ENCODE measurements at regions not wholly inside any gene's neighbourhood (a gene's known extent, or its start where the extent isn't known, plus 50 kb on each side); places are given as distances from the start of the nearest gene placed in this dataset.

DNA sequence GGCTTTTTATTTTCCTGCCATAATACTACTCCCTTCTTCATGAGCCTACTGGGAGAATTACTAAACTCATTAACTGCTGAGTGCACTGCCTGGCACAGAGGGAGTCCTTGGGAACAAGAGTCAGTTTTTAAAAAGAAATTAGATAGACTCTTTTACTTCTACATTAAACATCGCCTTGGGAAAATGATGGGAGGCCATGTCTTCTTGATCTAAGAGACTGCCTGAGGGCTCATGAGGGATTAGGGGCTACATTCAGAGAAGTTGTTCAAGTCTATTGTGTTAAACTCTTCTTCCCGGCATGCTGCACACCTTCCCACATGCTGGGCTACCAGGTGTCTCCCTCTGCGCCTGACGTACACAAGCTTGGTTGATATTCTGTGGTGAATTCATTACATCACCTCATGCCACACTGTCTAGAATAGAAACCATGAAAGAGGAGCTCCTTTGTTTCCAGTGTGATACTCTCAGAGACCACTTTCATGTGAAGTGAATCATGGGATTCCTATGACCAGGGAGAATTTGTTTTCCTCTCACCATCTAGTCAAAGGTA is 1422.3 kb downstream of the AACS start:
- no peak overlapping the region for H3K4me3 Mint-ChIP-seq (ENCODE audit: low read depth)
- H3K4me1 Mint-ChIP-seq (ENCODE audit: low read depth) = peaks cover 2% of the 10 kb centered on the region
- TF ChIP-seq, protein P1, sequence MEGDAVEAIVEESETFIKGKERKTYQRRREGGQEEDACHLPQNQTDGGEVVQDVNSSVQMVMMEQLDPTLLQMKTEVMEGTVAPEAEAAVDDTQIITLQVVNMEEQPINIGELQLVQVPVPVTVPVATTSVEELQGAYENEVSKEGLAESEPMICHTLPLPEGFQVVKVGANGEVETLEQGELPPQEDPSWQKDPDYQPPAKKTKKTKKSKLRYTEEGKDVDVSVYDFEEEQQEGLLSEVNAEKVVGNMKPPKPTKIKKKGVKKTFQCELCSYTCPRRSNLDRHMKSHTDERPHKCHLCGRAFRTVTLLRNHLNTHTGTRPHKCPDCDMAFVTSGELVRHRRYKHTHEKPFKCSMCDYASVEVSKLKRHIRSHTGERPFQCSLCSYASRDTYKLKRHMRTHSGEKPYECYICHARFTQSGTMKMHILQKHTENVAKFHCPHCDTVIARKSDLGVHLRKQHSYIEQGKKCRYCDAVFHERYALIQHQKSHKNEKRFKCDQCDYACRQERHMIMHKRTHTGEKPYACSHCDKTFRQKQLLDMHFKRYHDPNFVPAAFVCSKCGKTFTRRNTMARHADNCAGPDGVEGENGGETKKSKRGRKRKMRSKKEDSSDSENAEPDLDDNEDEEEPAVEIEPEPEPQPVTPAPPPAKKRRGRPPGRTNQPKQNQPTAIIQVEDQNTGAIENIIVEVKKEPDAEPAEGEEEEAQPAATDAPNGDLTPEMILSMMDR (IDR thresholded peaks at IDR 0.05; ENCODE audit: unreplicated experiment) = no peak
- no peak for DNase-seq (ENCODE audit: low spot score, unreplicated experiment)
- no peaks in the 10 kb centered on the region for H3K36me3 Mint-ChIP-seq (ENCODE audit: insufficient read depth)
- no peak overlapping the region for H3K27ac Mint-ChIP-seq
- H3K9me3 Mint-ChIP-seq (ENCODE audit: low read depth) = peaks cover 8% of the 10 kb centered on the region
- H3K27me3 Mint-ChIP-seq = peaks cover 3% of the 10 kb centered on the region

DNA sequence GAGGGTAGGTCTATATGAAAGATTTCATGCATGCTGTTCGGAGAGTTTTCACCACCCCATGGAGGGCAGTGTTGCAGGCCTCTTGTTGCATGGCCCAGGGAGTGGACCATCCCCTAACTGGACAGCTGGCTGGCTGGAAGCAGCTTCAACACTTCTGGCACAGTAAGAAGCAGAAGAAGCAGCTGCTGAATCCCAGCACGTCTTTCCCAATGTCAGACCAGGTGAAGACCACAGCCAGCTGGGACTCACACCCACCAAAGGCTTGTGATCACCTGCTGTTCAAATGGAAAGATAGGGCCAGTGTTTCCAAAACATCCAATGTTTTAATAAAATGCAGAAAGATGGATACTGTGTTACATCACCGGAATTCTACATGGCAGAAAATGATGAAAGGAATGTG is 1423.6 kb downstream of the AACS start:
- Mint-ChIP-seq H3K9me3 (ENCODE audit: low read depth) (peaks cover 8% of the 10 kb centered on the region), H3K4me1 (ENCODE audit: low read depth) (peaks cover 5% of the 10 kb centered on the region), H3K27me3 (no peaks in the 10 kb centered on the region), H3K27ac (no peak overlapping the region), H3K36me3 (ENCODE audit: insufficient read depth) (no peaks in the 10 kb centered on the region), H3K4me3 (ENCODE audit: low read depth) (no peak overlapping the region)
- DNase-seq (ENCODE audit: low spot score, unreplicated experiment) = no peak
- TF ChIP-seq, protein P1 (IDR thresholded peaks at IDR 0.05; ENCODE audit: unreplicated experiment) = no peak

DNA sequence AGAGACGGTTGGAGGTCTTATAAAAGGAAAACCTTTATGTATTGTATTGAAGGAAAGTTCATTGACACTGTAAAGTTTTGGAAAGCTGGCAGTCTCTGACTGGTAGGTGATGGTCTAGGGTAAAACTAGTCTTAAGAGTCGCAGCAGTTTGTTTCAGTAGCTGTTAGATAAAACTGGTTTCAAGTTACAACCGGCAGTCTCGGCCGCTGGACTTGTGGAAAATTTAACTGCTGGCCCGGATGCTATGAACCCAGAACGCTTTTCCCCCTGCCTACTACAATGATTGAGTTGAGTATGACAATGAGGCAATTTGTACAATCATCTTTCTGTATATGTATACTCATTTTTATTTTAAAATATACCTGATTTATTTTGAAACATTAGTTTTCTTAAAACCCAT is 1426.9 kb downstream of the AACS start:
- Mint-ChIP-seq H3K4me3 (ENCODE audit: low read depth) (no peak overlapping the region), H3K36me3 (ENCODE audit: insufficient read depth) (no peaks in the 10 kb centered on the region), H3K27me3 (no peaks in the 10 kb centered on the region), H3K9me3 (ENCODE audit: low read depth) (peaks cover 8% of the 10 kb centered on the region), H3K4me1 (ENCODE audit: low read depth) (peaks cover 6% of the 10 kb centered on the region), H3K27ac (no peak overlapping the region)
- DNase-seq (ENCODE audit: low spot score, unreplicated experiment) = no peak
- TF ChIP-seq, protein P1 (IDR thresholded peaks at IDR 0.05; ENCODE audit: unreplicated experiment) = no peak

DNA sequence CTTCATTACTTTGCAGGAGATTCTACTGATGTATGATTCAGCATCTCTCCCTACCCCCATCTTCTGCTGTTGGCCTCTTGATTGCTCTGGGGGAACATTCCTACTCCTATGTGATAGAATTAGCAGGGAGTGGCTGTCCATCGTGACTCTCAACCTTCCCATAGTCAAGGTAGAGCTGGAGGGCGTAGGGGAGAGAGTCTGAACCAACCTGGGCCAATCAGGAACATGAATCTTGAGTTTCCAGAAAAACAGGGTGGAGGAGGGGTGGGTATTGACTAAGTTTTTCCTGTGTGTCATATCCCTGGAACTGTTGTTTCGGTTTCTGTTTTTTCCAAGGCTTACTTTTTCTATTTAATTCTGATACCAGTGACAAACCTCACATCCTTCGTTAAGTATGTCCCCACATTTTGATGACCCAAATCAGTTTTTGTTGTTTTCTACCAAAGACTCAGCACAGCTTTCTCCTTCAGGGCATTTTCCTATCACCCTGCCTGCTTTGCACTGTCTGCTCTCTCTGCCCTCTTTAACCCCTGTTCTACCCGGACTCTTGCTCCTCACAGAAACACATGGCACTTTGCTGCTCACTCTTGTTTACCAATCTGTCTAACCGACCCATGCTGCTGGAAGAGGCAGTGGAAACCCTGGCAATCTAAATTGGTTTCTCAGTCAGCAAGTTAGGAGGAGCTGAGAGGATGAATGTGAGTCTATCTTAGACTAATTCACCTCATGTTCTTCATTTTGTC is 1428.3 kb downstream of the AACS start:
- DNase-seq (ENCODE audit: low spot score, unreplicated experiment) = no peak
- Mint-ChIP-seq H3K4me3 (ENCODE audit: low read depth) (no peak overlapping the region), H3K4me1 (ENCODE audit: low read depth) (peaks cover 6% of the 10 kb centered on the region), H3K9me3 (ENCODE audit: low read depth) (peaks cover 8% of the 10 kb centered on the region), H3K27ac (no peak overlapping the region), H3K27me3 (no peaks in the 10 kb centered on the region), H3K36me3 (ENCODE audit: insufficient read depth) (no peaks in the 10 kb centered on the region)
- TF ChIP-seq, protein P1 (IDR thresholded peaks at IDR 0.05; ENCODE audit: unreplicated experiment) = no peak

DNA sequence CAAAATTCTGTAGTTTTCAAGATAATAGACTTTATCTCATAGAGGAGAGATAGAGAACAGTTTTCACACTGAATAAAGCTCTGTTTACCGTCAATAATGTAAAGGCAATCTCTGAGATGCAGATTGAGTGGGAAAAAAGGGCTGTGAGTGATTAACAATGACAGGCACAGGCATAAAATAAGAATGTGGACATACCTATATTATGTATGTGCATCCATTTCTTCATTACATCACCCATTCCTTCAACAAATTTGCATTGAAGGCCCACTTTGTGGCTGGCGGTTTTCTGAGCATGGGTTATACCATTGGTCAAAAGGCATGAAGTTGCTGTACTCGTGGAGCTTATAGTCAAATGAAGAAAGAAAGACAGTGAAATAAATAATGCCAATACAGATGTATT is 1431.0 kb downstream of the AACS start:
- no peak overlapping the region for H3K27ac Mint-ChIP-seq
- DNase-seq (ENCODE audit: low spot score, unreplicated experiment) = no peak
- H3K9me3 Mint-ChIP-seq (ENCODE audit: low read depth) = peaks cover 4% of the 10 kb centered on the region
- no peak overlapping the region for H3K4me3 Mint-ChIP-seq (ENCODE audit: low read depth)
- TF ChIP-seq, protein P1 (IDR thresholded peaks at IDR 0.05; ENCODE audit: unreplicated experiment) = no peak
- H3K27me3 Mint-ChIP-seq = no peaks in the 10 kb centered on the region
- H3K4me1 Mint-ChIP-seq (ENCODE audit: low read depth) = peaks cover 6% of the 10 kb centered on the region
- no peaks in the 10 kb centered on the region for H3K36me3 Mint-ChIP-seq (ENCODE audit: insufficient read depth)

Data from progenitor cell of endocrine pancreas (in vitro differentiated cells).